ENCODE measurements at regions not wholly inside any gene's neighbourhood (a gene's known extent, or its start where the extent isn't known, plus 50 kb on each side); places are given as distances from the start of the nearest gene placed in this dataset.

GRCh38 chr3:165553371-165553770 lies 283.9 kb downstream of the BCHE start:
- H3K9me3 ChIP-seq, result no peaks in the 10 kb centered on the region
- H3K27me3 ChIP-seq, result no peaks in the 10 kb centered on the region
- 77 to 87% methylated on average over 3 of the region's 3 CpGs for WGBS, 2 donors
- H3K4me3 ChIP-seq, result no peak overlapping the region
- TF ChIP-seq POLR2A (IDR thresholded peaks at IDR 0.05), result no peak
- no peak for TF ChIP-seq CTCF (IDR thresholded peaks at IDR 0.05)
- no peaks in the 10 kb centered on the region for H3K36me3 ChIP-seq (ENCODE audit: low read depth, missing control alignments)
- intact Hi-C loops (cut with DNase I; ENCODE audit: low total_unique reads), result no loop called here
- H3K27ac ChIP-seq, result no peak overlapping the region
- no peak for DNase-seq
- no peaks in the 10 kb centered on the region for H3K4me1 ChIP-seq

GRCh38 chr3:165549665-165550064 lies 287.6 kb downstream of the BCHE start:
- no peaks in the 10 kb centered on the region for H3K4me1 ChIP-seq
- intact Hi-C loops (cut with DNase I; ENCODE audit: low total_unique reads), result no loop called here
- H3K36me3 ChIP-seq (ENCODE audit: low read depth, missing control alignments), result no peaks in the 10 kb centered on the region
- 78 to 81% methylated on average over 5 of the region's 5 CpGs for WGBS, 2 donors
- H3K4me3 ChIP-seq, result no peak overlapping the region
- no peaks in the 10 kb centered on the region for H3K27me3 ChIP-seq
- no peak for TF ChIP-seq POLR2A (IDR thresholded peaks at IDR 0.05)
- no peak for TF ChIP-seq CTCF (IDR thresholded peaks at IDR 0.05)
- H3K9me3 ChIP-seq, result no peaks in the 10 kb centered on the region
- DNase-seq, result no peak
- no peak overlapping the region for H3K27ac ChIP-seq

GRCh38 chr3:165549037-165549436 lies 288.2 kb downstream of the BCHE start:
- no peak for TF ChIP-seq CTCF (IDR thresholded peaks at IDR 0.05)
- no peak for TF ChIP-seq POLR2A (IDR thresholded peaks at IDR 0.05)
- intact Hi-C loops (cut with DNase I; ENCODE audit: low total_unique reads), result no loop called here
- H3K36me3 ChIP-seq (ENCODE audit: low read depth, missing control alignments), result no peaks in the 10 kb centered on the region
- no peak overlapping the region for H3K27ac ChIP-seq
- no peak for DNase-seq
- no peaks in the 10 kb centered on the region for H3K9me3 ChIP-seq
- H3K4me1 ChIP-seq, result no peaks in the 10 kb centered on the region
- 43 to 57% methylated on average over 1 of the region's 1 CpG for WGBS, 2 donors
- H3K4me3 ChIP-seq, result no peak overlapping the region
- no peaks in the 10 kb centered on the region for H3K27me3 ChIP-seq

GRCh38 chr3:165545059-165545458 lies 292.2 kb downstream of the BCHE start:
- no peaks in the 10 kb centered on the region for H3K9me3 ChIP-seq
- DNase-seq, result no peak
- H3K27me3 ChIP-seq, result no peaks in the 10 kb centered on the region
- H3K36me3 ChIP-seq (ENCODE audit: low read depth, missing control alignments), result no peaks in the 10 kb centered on the region
- TF ChIP-seq CTCF (IDR thresholded peaks at IDR 0.05) (no peak), POLR2A (IDR thresholded peaks at IDR 0.05) (no peak)
- H3K4me1 ChIP-seq, result no peaks in the 10 kb centered on the region
- H3K27ac ChIP-seq, result no peak overlapping the region
- intact Hi-C loops (cut with DNase I; ENCODE audit: low total_unique reads), result no loop called here
- WGBS, 2 donors, result 84% methylated on average over 4 of the region's 4 CpGs
- no peak overlapping the region for H3K4me3 ChIP-seq

- H3K4me1 ChIP-seq, result no peaks in the 10 kb centered on the region
- no peak overlapping the region for H3K27ac ChIP-seq
- TF ChIP-seq CTCF (IDR thresholded peaks at IDR 0.05) (no peak), POLR2A (IDR thresholded peaks at IDR 0.05) (no peak)
- DNase-seq, result no peak
- WGBS, 2 donors, result 90 to 92% methylated on average over 7 of the region's 7 CpGs
- H3K36me3 ChIP-seq (ENCODE audit: low read depth, missing control alignments), result no peaks in the 10 kb centered on the region
- no peaks in the 10 kb centered on the region for H3K27me3 ChIP-seq
- H3K4me3 ChIP-seq, result no peak overlapping the region
- intact Hi-C loops (cut with DNase I; ENCODE audit: low total_unique reads), result no loop called here
- no peaks in the 10 kb centered on the region for H3K9me3 ChIP-seq
Measured at GRCh38 chr3:165544432-165544831, 292.8 kb downstream of the BCHE start.
